Muscle of arm (tissue), 1 donor: ENCODE measurements at regions not wholly inside any gene's neighbourhood (a gene's known extent, or its start where the extent isn't known, plus 50 kb on each side); places are given as distances from the start of the nearest gene placed in this dataset.
"Not testable (repeated sequence)": the region's sequence is repeated elsewhere in the genome, so short reads cannot be mapped to it uniquely, and the experiment has no call there.

Experiments used
- DNase-seq: peaks from one replicate; pipeline ENCODE4 v3.0.0-alpha.2; 2013

DNA sequence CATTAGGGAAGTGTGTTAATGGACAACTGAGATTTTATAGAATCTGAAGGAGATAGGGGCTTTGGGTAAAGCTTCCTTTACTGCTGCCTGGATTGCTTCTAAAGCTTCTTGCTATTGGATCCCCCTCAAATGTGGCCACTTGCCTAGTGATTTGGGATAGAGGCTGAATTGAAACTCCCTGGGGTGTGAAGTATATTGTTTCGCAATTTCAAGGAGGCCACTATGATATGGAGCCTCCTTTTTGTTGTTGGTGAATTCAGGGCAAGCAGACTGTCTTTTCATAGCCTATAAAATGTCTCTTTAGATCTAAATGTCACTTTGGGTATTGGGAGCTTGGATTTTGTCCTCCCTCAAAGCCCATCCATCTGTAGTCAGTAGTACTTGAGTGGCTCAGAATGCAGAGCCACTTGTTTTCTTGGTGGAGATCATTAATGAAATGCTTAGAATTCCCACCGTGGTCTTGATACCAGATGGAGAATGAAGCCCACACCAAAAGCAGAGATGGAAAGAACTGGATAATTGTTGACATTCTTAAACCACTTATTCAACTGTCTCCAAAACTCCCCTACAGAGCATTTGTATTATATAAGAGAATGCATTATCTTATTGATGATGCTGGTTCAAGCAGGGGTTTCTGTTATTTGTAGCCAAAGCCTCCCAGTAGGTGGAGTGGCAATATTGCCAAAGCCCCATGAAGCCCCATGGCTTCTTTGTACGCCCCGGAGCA lies 144.3 kb upstream of the KCNE2 start:
- no peak for DNase-seq

DNA sequence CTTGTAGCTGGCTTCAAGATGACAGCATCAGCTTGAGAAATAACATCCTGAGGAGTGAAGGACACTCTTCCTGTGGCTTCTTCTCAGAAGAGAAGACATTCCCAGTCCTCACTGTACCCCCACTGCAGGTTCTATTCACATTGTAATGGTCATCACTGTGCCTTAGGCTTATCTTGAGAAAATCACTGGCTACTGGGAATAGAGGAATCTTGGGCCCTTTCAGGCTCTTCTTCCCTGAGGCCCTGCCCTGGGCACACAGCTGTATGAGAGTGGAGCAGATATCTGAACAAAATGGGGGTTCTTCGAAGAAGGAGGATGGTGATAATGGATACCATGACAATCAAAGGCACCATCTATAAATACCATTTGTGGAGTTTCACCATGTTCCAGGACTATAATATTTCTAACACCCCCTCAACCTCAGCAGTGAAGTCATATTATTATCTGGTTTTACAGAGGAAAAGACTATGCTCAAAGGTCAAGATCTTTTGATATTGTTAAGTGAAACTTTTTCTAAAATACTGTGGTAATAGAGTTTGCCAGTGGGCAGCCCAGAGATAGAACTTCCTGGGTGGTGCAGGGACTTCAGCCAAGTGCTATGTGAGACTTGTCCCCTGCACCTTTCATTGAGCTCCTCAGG lies 143.1 kb upstream of the KCNE2 start:
- DNase-seq, result no peak

DNA sequence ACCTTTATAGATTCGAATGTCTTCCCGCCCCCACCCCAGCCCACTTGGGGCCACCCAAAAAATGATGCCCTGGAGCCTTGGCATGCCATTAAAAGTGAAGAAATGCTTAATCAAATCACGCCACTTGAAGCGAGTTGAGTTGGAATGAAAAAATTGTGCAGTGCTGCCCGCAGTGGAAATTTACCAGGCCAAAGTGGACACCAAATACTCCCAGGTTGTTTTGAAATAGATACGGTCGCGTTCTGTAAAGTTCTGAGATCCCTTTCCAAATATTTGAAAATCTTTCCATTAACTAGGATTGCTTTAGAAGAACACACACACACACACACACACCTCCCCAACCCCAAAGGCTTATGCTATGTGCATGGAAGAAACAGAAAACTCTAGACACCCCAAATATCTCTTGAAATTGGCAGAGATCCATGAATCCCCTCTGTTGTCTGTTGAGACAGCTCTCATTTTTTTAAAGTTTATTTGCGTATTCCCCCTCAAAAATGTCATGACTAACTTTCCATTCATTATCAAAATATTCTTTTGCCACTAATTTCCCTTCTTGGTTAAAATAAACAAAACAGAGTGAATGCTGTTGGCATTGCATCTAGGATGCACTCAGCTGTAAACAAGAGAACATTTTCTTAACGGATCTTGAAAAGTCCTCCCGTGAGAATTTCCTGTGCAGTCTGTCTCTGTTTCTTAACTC lies 142.3 kb upstream of the KCNE2 start:
- DNase-seq, result no peak

DNA sequence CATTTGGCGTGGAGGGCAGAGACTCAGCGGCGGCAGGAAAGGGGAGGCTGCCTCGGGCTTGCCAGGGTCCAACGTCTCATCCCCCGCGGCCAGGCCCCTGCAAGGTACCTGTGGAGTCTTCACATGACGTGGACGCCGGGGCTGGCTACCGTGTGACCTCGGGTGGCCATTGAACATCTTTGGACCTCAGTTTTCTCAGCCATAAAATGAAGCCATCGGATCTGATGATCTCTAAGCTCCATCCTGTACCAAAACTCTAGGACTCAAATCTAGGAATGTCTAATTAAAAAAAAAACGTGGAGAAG lies 141.8 kb upstream of the KCNE2 start:
- no peak for DNase-seq

DNA sequence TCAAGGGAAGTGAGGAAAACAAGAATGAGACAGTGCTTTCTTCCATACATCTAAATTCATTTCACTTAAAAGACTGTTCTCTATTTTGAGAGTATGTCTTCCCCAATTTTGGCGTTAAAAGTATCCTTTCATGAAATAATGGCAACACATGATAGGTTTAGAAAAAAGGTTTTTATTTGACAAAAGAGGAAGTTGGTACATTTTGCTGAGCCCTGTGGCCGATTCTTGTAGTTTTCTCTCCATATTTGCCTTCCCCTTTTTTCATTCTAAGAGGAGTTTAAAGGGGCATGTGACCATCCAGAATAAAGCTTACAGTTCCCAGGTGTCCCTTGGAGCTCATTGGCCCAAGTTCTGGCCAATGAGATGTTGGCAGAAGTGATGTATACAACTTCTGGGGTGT lies 140.4 kb upstream of the KCNE2 start:
- no peak for DNase-seq

DNA sequence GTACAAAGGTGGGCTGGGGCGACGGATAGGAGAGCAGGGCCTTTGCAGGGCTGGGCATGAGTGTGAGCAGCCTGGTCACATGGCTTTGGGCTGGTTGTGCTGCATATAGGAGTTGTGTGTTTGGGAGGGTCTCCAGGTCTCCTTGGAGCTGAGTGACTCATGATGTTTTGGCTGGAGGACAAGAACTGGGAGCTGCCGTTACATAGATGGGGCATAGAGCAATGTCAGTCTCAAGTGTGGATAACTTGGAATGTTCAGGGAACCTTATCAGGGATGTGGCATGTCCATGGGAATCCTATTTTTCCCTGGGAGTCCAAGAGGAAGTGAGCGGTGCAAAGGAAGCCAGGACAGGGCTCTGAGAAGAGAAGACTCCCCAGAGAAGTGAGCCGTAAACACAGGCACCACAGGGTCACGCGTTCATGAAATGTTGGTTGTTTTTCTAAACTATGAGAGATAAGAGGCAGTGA lies 136.4 kb upstream of the KCNE2 start:
- DNase-seq, result no peak

DNA sequence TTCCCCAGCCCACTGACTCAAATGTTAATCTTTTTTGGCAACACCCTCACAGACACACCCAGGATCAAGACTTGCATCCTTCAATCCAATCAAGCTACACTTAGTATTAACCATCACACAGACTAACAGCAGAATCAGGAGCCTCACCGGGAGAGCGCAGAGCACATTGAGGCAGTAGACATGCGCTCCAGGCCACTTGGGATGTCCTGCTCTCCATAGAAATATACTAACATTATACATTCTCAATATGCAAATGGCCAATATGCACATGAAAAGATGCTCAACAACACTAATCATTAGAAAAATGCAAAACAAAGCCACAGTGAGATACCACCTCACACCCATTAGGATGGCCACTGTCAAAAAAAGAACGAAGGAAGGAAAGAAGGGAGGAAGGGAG lies 135.0 kb upstream of the KCNE2 start:
- no peak for DNase-seq

DNA sequence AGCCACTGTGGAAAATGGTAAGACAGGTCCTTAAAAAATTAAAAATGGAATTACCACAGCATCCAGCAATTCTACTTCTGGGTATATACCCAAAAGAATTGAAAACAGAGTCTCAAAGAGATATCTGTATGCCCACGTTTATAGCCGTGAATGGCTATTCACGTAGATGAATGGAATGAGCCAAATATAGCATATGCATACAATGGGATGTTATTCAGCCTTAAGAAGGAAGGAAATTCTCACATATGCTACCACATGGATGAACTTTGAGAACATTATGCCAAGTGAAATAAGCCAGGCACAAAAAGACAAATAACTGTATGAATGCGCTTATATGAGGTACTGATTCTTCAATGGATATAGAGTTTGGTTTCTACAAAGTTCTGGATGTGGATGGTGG lies 134.5 kb upstream of the KCNE2 start:
- no peak for DNase-seq

DNA sequence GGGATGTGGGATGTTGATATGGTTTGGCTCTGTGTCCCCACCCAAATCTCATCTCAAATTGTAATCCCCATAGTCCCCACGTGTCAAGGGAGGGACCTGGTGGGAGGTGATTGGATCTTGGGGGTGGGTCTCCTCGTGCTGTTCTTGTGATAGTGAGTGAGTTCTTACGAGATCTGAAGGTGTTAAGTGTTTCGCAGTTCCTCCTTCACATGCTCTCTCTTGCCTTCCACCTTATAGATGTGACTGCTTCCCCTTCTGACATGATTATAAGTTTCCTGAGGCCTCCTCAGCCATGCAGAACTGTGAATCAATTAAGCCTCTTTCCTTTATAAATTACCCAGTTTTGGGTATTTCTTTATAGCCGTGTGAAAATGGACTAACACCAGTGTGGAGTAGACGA lies 130.1 kb upstream of the KCNE2 start:
- not testable (repeated sequence) for DNase-seq

DNA sequence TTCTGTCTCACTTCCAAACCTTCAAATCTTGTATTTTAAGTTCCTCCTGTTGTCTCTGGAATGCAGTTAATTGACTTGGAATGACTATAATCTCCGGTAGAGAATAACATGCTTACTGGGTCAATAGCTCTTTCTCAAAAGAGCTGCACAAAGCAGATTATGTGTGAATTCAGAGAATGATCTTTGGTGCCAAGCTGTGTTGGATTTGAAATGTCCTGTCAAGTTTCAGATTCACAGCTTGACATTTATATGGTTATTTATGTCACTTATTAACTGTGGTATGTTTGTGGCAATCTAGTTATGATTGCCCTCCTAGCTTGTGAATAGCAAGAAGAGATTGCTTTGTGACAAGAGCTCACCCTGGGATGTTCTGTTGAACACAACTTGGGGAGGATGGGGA lies 128.3 kb upstream of the KCNE2 start:
- no peak for DNase-seq

DNA sequence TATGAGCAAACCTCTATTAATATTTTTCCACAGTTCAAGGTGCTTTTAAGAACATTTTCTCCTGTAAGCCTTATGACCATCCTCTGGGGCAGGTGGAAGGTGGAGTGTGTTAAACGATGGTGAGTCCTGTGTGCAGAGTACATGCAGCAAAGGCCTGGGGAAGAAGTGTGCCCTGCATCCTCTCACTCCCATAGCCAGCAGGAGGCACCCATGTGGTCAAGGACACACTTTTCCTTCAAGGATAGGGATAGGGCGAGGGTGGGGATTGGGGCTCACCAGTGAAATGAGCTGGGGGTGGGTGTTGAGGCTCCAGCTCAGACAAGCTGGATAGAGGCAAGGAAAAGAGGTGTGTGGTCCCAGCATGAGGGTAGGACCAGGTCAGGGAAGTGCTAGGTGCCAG lies 120.8 kb upstream of the KCNE2 start:
- DNase-seq, result no peak

DNA sequence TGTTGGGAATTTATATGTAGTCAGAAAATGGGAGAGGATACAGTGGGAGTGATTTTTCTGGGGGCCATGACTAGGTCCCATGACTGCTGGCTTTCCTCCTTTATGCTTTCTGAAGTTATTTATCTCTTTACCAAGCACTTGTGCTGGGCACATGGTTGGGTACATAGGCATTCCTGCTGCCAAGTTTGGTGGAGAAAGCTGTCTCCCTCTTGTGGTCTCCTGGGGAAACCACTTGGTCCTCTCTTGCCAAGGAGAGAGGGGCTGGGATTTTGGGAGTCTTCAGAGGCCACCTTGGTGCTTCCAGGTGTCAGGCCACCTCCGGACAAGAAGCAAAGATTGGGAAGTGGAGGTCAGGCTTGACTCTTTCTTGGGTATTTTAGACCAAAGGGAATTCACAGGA lies 120.2 kb upstream of the KCNE2 start:
- no peak for DNase-seq

DNA sequence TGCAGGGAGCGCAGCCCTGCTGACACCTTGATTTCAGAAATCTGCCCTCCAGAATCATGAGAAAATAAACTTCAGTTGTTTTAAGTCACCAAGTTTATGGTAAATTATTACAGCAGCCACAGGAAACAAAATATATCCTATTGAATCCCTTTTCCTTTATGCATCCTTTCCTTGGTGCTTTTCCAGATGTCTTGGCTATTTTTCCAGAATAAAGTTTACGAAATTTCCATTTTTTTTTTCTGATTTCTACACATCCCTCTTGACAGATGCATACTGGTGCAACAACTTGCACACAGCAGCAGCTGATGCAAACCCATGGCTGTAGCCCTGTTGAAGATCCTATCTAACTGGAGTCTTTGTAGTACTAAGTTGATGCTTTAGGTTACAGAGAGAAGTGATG lies 111.1 kb upstream of the KCNE2 start:
- DNase-seq, result peak; percentile 15

DNA sequence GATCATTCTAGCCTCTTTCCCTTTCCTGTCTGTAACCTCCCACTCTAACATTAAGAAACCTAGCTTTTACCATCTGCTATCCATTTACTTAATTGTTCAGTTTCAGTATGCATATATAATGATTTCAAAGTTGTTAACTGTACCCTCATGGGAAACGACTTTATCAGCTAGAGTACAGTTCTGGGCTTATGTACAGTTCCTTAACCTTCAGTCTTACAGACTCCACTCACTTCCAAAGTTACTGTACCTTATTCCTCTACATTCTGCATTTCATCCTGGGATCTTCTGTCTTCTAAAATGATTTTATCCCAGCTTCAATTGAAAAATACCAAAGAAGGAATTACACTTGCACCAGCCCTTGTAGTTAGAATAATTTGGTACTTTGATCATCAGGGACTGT lies 108.7 kb upstream of the KCNE2 start:
- no peak for DNase-seq

DNA sequence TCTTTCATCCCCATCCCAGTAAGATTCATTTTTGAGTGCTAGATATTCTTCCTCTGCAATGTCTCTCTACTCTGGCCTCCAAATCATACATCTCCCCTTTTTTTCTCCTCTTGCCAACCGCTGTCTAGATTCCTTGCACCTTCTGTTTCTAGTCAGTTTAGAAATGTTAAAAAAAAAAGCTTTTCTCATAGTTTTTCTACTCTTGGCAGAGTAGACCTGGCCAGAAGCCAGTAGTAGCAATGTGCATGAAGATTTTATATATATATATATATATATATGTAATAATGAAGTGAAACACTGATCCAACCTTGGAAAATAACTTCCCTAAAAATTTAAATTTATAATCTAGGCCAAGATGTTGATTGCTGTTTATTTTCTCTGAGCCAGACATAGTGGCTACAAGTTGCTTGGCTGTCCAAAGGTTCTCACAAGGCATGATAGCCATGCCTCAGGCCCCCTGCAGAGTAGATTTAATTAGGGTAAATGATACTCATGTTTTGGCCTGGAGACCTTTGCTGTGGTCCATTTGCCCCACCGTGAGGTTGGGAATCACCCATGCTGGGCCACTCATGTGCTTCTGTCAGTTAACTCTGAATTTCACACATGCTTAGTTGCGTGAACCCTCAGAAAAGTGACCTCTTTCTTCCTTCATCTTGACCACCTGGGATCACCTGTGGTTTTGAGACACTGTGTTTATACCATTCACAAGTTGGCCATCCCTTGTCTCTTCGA lies 103.4 kb upstream of the KCNE2 start:
- DNase-seq, result peak; percentile 69

DNA sequence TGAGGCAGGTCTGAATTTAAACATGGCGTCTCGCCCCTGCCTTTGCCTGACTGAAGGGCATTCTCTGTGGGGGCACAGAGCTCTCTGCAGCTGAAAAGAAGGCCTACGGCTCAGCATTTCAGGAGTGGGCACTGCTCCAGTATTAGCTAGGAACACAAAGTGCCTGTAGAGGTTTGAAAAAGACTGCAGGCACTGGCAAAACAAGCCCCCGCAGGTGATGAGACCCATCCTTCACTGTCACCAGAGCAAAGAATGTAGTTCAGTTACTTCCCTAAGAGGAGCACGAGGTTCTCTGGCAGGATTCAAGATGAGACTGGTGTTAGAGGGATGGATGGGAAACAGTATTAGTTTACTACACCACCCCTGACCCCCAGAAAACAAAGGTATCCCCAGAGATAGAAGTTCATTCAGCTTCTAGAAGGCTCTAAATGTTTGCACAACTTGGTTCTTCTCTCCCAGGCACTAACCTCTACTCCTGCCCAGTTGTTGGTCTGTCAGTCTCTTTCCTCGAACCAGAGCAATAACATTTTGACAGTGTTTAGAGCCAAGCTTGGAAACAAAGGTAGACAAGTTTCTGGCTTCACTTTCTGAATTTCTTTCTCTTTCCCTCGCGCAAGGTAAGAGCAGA lies 101.9 kb upstream of the KCNE2 start:
- no peak for DNase-seq

DNA sequence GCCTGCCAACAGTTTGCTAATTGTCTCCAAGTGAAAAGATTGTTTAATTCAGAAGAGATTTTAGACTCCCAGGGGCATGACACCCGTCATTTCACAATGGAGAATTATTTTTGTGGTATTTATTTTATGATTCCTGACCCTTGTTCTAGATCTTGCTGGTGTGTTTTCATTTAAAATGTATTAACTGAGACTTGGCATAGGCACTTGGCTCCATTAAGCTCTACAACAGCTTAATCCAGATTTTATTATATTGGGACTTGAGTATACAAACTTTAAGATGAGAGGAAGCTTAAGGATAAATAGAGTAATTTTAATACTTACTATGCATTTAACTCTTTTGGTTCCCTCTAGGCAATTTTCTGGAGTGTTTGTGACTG lies 101.3 kb upstream of the KCNE2 start:
- peak; percentile 65 for DNase-seq

DNA sequence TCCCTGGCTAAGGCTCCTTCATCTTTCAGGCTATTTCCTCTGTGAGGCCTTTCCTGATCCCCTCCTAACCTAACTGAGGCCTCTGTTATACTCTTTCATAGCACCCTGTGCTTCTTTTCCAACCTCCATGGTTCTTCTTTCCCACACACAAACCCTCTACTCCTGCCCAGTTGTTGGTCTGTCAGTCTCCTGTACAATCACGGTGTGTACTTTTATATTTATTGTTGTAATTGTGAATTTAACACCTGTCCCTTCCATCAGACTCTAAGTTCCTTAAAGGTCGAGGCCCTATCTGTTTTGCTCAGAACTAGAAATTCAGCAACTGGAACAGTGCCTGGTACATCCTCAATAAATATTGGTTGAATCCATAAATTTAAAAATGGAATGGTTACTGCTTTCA lies 100.2 kb upstream of the KCNE2 start:
- DNase-seq, result no peak

DNA sequence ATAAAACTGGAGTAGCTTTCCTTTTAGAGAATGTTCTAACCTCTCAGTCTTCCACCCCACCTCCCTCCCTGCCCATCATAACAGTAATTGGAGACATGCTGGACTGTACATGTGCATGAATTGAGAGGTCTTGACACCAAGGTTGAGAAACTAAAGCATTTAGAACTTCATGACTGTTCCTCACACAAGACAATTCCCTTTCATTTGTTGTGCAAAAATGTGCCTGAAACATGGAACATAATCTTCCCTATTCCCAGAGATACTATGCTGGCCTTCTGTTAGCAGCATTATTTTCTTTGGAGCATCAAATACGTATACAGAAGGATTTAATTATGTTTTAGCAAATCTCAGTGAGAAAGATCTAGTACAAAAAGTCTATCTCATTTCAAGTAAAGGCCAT lies 97.5 kb upstream of the KCNE2 start:
- DNase-seq, result no peak

DNA sequence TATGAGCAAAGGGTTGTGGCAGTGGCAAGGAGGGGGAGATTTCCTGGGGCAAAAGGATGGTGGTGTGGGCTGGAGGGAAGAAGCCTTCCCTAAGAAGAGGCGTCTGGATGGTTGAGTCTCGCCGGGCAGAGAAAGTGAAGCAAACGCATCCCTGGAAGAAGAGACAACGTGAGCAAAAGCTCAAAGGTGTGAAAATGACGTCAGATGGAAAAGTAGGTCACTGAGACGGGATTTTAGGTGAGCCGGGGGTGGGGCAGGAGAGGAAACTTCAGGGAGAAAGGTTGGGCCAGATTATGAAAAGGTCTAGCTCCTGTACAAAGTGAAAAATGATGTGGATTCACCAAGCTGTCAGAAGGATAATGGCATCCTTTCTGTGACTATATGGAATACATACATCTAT lies 95.3 kb upstream of the KCNE2 start:
- no peak for DNase-seq

DNA sequence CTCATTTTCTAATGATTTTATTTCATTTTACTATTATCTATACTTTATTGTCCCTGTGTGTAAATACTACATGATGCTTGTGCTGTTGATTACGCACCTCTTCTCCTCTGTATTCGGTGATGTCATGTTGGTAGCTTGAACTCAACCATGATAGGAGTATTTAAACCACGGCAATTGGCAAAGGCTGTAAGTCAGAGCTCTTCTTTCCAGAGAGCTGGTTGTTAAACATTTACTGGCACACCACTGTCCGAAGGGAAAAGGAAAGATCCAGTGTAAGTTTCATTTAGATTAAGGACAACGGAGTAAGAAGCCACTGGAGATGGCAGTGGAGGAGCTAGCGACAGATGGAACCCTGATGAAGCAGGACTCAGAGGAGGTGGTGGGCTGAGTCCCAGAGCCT lies 93.4 kb upstream of the KCNE2 start:
- no peak for DNase-seq

DNA sequence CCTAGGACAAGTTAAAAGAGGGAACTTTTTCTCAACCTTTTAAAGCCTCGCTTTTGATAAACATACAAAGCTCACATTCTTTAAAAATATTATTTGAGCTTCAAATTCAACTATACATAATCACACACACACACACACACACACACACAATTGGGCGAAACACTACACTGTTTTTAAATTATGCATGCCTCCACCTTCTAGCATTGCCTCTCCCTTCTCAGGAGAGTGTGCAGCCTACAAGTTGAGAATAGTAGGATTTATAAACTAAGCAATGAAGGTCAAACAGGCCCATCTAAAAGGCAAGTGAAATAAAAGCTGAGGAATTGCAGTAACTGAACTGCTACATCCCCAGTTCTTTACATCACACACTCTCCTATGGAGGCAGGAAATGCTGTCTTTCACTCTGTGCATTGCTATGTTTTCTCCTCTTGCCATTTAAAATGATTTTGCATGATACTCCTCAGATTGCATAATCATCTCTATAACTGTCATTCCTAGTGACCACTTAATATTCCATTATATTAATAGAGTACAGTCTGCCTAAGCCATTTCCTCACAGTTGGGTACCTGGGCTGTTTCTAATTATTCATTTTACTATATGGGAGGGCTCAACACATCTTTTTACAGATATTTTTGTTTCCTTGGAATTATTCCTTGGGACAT lies 92.5 kb upstream of the KCNE2 start:
- no peak for DNase-seq
